C4-2B (cell line): ENCODE measurements at regions not wholly inside any gene's neighbourhood (a gene's known extent, or its start where the extent isn't known, plus 50 kb on each side); places are given as distances from the start of the nearest gene placed in this dataset.

Experiments used
- ZFX ChIP-seq: fragments of 450-650 bp; IDR thresholded peaks from 2 replicates; pipeline ENCODE4 v1.6.1; 2017
- TF ChIP-seq, protein P1 (sequence below): fragments of 450-650 bp; conservative IDR thresholded peaks from 2 replicates; pipeline ENCODE4 v1.5.1; 2017; ENCODE audit warnings: mild to moderate bottlenecking

DNA sequence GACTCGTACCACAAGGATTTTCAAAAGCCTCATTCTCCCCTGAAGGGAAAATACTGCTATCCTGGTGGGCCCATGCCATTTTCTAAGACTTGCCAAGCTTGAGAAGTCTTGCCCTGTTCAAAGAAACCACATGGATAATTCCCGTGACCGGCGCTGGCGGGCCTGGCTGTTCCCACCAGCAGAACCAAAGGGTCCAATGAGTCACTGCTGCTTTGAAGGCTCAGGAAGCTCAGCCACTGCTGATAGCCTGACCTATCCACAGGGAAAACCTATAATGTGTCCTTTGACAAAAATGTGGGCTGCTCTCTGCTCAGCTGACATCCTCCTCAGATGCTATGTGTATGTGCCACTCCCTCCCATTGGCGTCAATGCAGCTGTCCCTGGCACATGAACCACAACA, 137.9 kb upstream of the RAB12 start:
- no peak for TF ChIP-seq ZFX
- TF ChIP-seq, protein P1, sequence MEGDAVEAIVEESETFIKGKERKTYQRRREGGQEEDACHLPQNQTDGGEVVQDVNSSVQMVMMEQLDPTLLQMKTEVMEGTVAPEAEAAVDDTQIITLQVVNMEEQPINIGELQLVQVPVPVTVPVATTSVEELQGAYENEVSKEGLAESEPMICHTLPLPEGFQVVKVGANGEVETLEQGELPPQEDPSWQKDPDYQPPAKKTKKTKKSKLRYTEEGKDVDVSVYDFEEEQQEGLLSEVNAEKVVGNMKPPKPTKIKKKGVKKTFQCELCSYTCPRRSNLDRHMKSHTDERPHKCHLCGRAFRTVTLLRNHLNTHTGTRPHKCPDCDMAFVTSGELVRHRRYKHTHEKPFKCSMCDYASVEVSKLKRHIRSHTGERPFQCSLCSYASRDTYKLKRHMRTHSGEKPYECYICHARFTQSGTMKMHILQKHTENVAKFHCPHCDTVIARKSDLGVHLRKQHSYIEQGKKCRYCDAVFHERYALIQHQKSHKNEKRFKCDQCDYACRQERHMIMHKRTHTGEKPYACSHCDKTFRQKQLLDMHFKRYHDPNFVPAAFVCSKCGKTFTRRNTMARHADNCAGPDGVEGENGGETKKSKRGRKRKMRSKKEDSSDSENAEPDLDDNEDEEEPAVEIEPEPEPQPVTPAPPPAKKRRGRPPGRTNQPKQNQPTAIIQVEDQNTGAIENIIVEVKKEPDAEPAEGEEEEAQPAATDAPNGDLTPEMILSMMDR = no peak
